HAP-1 (cell line): ENCODE measurements at regions not wholly inside any gene's neighbourhood (a gene's known extent, or its start where the extent isn't known, plus 50 kb on each side); places are given as distances from the start of the nearest gene placed in this dataset.
A peak's percentile ranks its signal among the peaks of the same experiment; 100 is the strongest.

Source experiments
- DNase-seq, 2 experiments: peaks; one replicate each; pipeline ENCODE4 v3.0.0-alpha.2; 2016 to 2020; ENCODE audit warnings: low spot score in 2 of 2
- H3K27me3 ChIP-seq: fragments of 250-450 bp; sonication (Bioruptor Pico); 2 replicates; pipeline ENCODE4 v1.5.1; 2020; ENCODE audit warnings: low read depth, mild to moderate bottlenecking, moderate library complexity
- H3K36me3 ChIP-seq: fragments of 250-450 bp; sonication (Bioruptor Pico); replicated peaks from 2 replicates; pipeline ENCODE4 v1.5.1; 2020; ENCODE audit warnings: mild to moderate bottlenecking
- H3K4me1 ChIP-seq: fragments of 250-450 bp; sonication (Bioruptor Pico); 2 replicates; pipeline ENCODE4 v1.5.1; 2020; ENCODE audit warnings: mild to moderate bottlenecking
- H3K4me3 ChIP-seq: fragments of 250-450 bp; sonication (Bioruptor Pico); 2 replicates; pipeline ENCODE4 v1.5.1; 2020; ENCODE audit warnings: mild to moderate bottlenecking, moderate library complexity
- H3K9me3 ChIP-seq: fragments of 250-450 bp; sonication (Bioruptor Pico); 2 replicates; pipeline ENCODE4 v1.5.1; 2020; ENCODE audit warnings: mild to moderate bottlenecking, moderate library complexity
- in situ Hi-C: fragments of 300-500 bp; cut with MboI; formaldehyde crosslinking; loops from 3 replicates; pipeline ENCODE4 v1.14.3; 2020; ENCODE audit warnings: low sequenced_read_pairs, inconsistent platforms, mixed read lengths

- in situ Hi-C loops, result no loop called here
- Histone ChIP-seq H3K4me3 (no peak overlapping the region), H3K36me3 (no peaks in the 10 kb centered on the region), H3K4me1 (no peaks in the 10 kb centered on the region), H3K27me3 (no peaks in the 10 kb centered on the region), H3K9me3 (no peaks in the 10 kb centered on the region)
- DNase-seq, result no peak
Measured at GRCh38 chr1:58283388-58284224, 262.9 kb downstream of the OMA1 start.

GRCh38 chr1:58282623-58283387 lies 263.7 kb downstream of the OMA1 start:
- no peaks in the 10 kb centered on the region for H3K36me3 ChIP-seq
- in situ Hi-C loops, result no loop called here
- DNase-seq, result no peak
- H3K4me1 ChIP-seq, result no peaks in the 10 kb centered on the region
- no peak overlapping the region for H3K4me3 ChIP-seq
- H3K27me3 ChIP-seq, result no peaks in the 10 kb centered on the region
- no peaks in the 10 kb centered on the region for H3K9me3 ChIP-seq

GRCh38 chr1:58266242-58266641 lies 280.3 kb downstream of the OMA1 start:
- no peak for DNase-seq
- H3K27me3 ChIP-seq, result no peaks in the 10 kb centered on the region

GRCh38 chr1:58264462-58264861 lies 282.1 kb downstream of the OMA1 start:
- Histone ChIP-seq H3K9me3 (no peaks in the 10 kb centered on the region), H3K27me3 (no peaks in the 10 kb centered on the region), H3K36me3 (no peaks in the 10 kb centered on the region), H3K4me1 (no peaks in the 10 kb centered on the region), H3K4me3 (no peak overlapping the region)
- no peak for DNase-seq
- in situ Hi-C loops, result no loop called here

More at GRCh38 chr1:58266242-58266641, 280.3 kb downstream of the OMA1 start:
- in situ Hi-C loops, result no loop called here
- no peaks in the 10 kb centered on the region for H3K4me1 ChIP-seq
- no peak overlapping the region for H3K4me3 ChIP-seq
- H3K36me3 ChIP-seq, result no peaks in the 10 kb centered on the region
- no peaks in the 10 kb centered on the region for H3K9me3 ChIP-seq

GRCh38 chr1:58262702-58263101 lies 283.8 kb downstream of the OMA1 start:
- no peaks in the 10 kb centered on the region for H3K36me3 ChIP-seq
- no peaks in the 10 kb centered on the region for H3K9me3 ChIP-seq
- no peak for DNase-seq
- no peaks in the 10 kb centered on the region for H3K4me1 ChIP-seq
- in situ Hi-C loops, result no loop called here
- no peaks in the 10 kb centered on the region for H3K27me3 ChIP-seq
- no peak overlapping the region for H3K4me3 ChIP-seq

- in situ Hi-C loops, result no loop called here
- Histone ChIP-seq H3K9me3 (no peaks in the 10 kb centered on the region), H3K4me3 (no peak overlapping the region), H3K4me1 (no peaks in the 10 kb centered on the region), H3K36me3 (no peaks in the 10 kb centered on the region), H3K27me3 (no peaks in the 10 kb centered on the region)
- no peak for DNase-seq
Measured at GRCh38 chr1:58258082-58258481, 288.4 kb downstream of the OMA1 start.

GRCh38 chr1:58257003-58257402 lies 289.5 kb downstream of the OMA1 start:
- in situ Hi-C loops, result no loop called here
- Histone ChIP-seq H3K4me1 (no peaks in the 10 kb centered on the region), H3K9me3 (no peaks in the 10 kb centered on the region), H3K4me3 (no peak overlapping the region), H3K27me3 (no peaks in the 10 kb centered on the region), H3K36me3 (no peaks in the 10 kb centered on the region)
- DNase-seq, result no peak

- no peaks in the 10 kb centered on the region for H3K4me1 ChIP-seq
- no peak for DNase-seq
- H3K36me3 ChIP-seq, result no peaks in the 10 kb centered on the region
- no peaks in the 10 kb centered on the region for H3K9me3 ChIP-seq
- H3K4me3 ChIP-seq, result no peak overlapping the region
- in situ Hi-C loops, result no loop called here
- H3K27me3 ChIP-seq, result no peaks in the 10 kb centered on the region
Measured at GRCh38 chr1:58256546-58256945, 290.0 kb downstream of the OMA1 start.

- H3K27me3 ChIP-seq, result no peaks in the 10 kb centered on the region
- no peak overlapping the region for H3K4me3 ChIP-seq
- no peaks in the 10 kb centered on the region for H3K36me3 ChIP-seq
- no peaks in the 10 kb centered on the region for H3K9me3 ChIP-seq
- DNase-seq, result no peak
- no peaks in the 10 kb centered on the region for H3K4me1 ChIP-seq
- in situ Hi-C loops, result no loop called here
Measured at GRCh38 chr1:58256041-58256440, 290.5 kb downstream of the OMA1 start.

- Histone ChIP-seq H3K9me3 (no peaks in the 10 kb centered on the region), H3K36me3 (no peaks in the 10 kb centered on the region), H3K27me3 (no peaks in the 10 kb centered on the region; the same call in 1 of the 2 replicates), H3K4me3 (no peak overlapping the region), H3K4me1 (no peaks in the 10 kb centered on the region)
- in situ Hi-C loops, result no loop called here
- DNase-seq, result no peak
Measured at GRCh38 chr1:58255192-58255591, 291.3 kb downstream of the OMA1 start.

GRCh38 chr1:58251430-58252073 lies 295.0 kb downstream of the OMA1 start:
- H3K4me3 ChIP-seq, result no peak overlapping the region
- peaks cover 9% of the 10 kb centered on the region for H3K27me3 ChIP-seq
- peak in 1 of 2 experiments; percentile 52 for DNase-seq
- H3K4me1 ChIP-seq, result no peaks in the 10 kb centered on the region
- no peaks in the 10 kb centered on the region for H3K9me3 ChIP-seq
- in situ Hi-C loops, result no loop called here
- H3K36me3 ChIP-seq, result no peaks in the 10 kb centered on the region

GRCh38 chr1:58250587-58250948 lies 296.0 kb downstream of the OMA1 start:
- H3K36me3 ChIP-seq, result no peaks in the 10 kb centered on the region
- H3K9me3 ChIP-seq, result no peaks in the 10 kb centered on the region
- H3K27me3 ChIP-seq, result peaks cover 9% of the 10 kb centered on the region
- in situ Hi-C loops, result no loop called here
- no peaks in the 10 kb centered on the region for H3K4me1 ChIP-seq
- H3K4me3 ChIP-seq, result no peak overlapping the region
- no peak for DNase-seq

GRCh38 chr1:58249737-58250586 lies 296.6 kb downstream of the OMA1 start:
- Histone ChIP-seq H3K9me3 (no peaks in the 10 kb centered on the region), H3K27me3 (peaks cover 9% of the 10 kb centered on the region), H3K4me3 (no peak overlapping the region), H3K36me3 (no peaks in the 10 kb centered on the region), H3K4me1 (no peaks in the 10 kb centered on the region)
- in situ Hi-C loops, result no loop called here
- DNase-seq, result no peak
